WTC11 (cell line): ENCODE measurements at regions not wholly inside any gene's neighbourhood (a gene's known extent, or its start where the extent isn't known, plus 50 kb on each side); places are given as distances from the start of the nearest gene placed in this dataset.

ENCODE experiments used
- ATAC-seq: fragments of 200-7000 bp; cut with Tn5 transposase; 2 replicates; pipeline ENCODE4 v1.10.0; 2021; ENCODE audit warnings: mild to moderate bottlenecking, moderate library complexity
- CTCF ChIA-PET: fragments of 300-600 bp; sonication (Branson Sonifier 250); formaldehyde crosslinking; loops from one replicate; lab custom pipeline; 2021; ENCODE audit warnings: antibody characterized with exemption; lab: Charles Lee
- POLR2A ChIA-PET: fragments of 350-600 bp; sonication (Branson Sonifier 250); formaldehyde crosslinking; loops from one replicate; lab custom pipeline; 2021; ENCODE audit warnings: antibody characterized with exemption; lab: Charles Lee
- DNase-seq: peaks from one replicate; pipeline ENCODE4 v3.0.0; 2021; ENCODE audit warnings: low spot score
- H3K27ac Mint-ChIP-seq: 2 replicates; pipeline ENCODE4 v1.8.0; 2021; ENCODE audit warnings: mixed read lengths
- H3K27me3 Mint-ChIP-seq: 2 replicates; pipeline ENCODE4 v1.8.0; 2021; ENCODE audit warnings: low read depth, mild to moderate bottlenecking, moderate library complexity, mixed read lengths
- H3K36me3 Mint-ChIP-seq: 2 replicates; pipeline ENCODE4 v1.8.0; 2021; ENCODE audit warnings: mixed read lengths
- H3K4me1 Mint-ChIP-seq: 2 replicates; pipeline ENCODE4 v1.8.0; 2022; ENCODE audit warnings: mixed read lengths
- H3K4me3 Mint-ChIP-seq: 2 replicates; pipeline ENCODE4 v1.8.0; 2021; ENCODE audit warnings: mild to moderate bottlenecking, moderate library complexity, mixed read lengths
- H3K9me3 Mint-ChIP-seq: 2 replicates; pipeline ENCODE4 v1.8.0; 2021; ENCODE audit warnings: mixed read lengths
- CDX4 ChIP-seq: fragments of 250-450 bp; sonication (Bioruptor Pico); IDR thresholded peaks from 2 replicates; pipeline ENCODE4 v1.9.0; 2021; ENCODE audit warnings: moderate library complexity, mild to moderate bottlenecking, inconsistent platforms, borderline replicate concordance
- E2F1 ChIP-seq: sonication (generic); formaldehyde crosslinking; IDR thresholded peaks from 2 replicates; pipeline ENCODE4 v1.8.0; 2022; ENCODE audit warnings: mild to moderate bottlenecking, missing genetic modification reagents
- FOXK1 ChIP-seq: sonication (generic); formaldehyde crosslinking; IDR thresholded peaks from 2 replicates; pipeline ENCODE4 v1.8.0; 2022; ENCODE audit warnings: mild to moderate bottlenecking, moderate library complexity, missing genetic modification reagents
- FOXP1 ChIP-seq: sonication (generic); formaldehyde crosslinking; IDR thresholded peaks from 2 replicates; pipeline ENCODE4 v1.8.0; 2022; ENCODE audit warnings: missing genetic modification reagents, mild to moderate bottlenecking, moderate library complexity, borderline replicate concordance
- GRHL2 ChIP-seq: fragments of 250-450 bp; sonication (Bioruptor Pico); IDR thresholded peaks from 2 replicates; pipeline ENCODE4 v1.8.0; 2022; ENCODE audit warnings: mild to moderate bottlenecking, moderate library complexity; ENCODE audit not compliant: insufficient replicate concordance, severe bottlenecking
- GTF2I ChIP-seq: fragments of 250-450 bp; sonication (Bioruptor Pico); conservative IDR thresholded peaks from 2 replicates; pipeline ENCODE4 v1.4.0; 2021; ENCODE audit warnings: mild to moderate bottlenecking
- MXD4 ChIP-seq: fragments of 250-450 bp; sonication (Bioruptor Pico); IDR thresholded peaks from 2 replicates; pipeline ENCODE4 v1.8.0; 2021; ENCODE audit warnings: mild to moderate bottlenecking, moderate library complexity, borderline replicate concordance
- OVOL2 ChIP-seq: fragments of 250-450 bp; sonication (Bioruptor Pico); IDR thresholded peaks from 2 replicates; pipeline ENCODE4 v1.9.0; 2021; ENCODE audit warnings: mild to moderate bottlenecking, borderline replicate concordance
- ZBTB43 ChIP-seq: sonication (generic); formaldehyde crosslinking; IDR thresholded peaks from 2 replicates; pipeline ENCODE4 v1.8.1; 2023; ENCODE audit warnings: mild to moderate bottlenecking, missing genetic modification reagents
- ZNF263 ChIP-seq: sonication (generic); formaldehyde crosslinking; IDR thresholded peaks from 2 replicates; pipeline ENCODE4 v1.8.1; 2022; ENCODE audit warnings: low read depth, mild to moderate bottlenecking, moderate library complexity, missing genetic modification reagents
- ZNF317 ChIP-seq: sonication (generic); formaldehyde crosslinking; IDR thresholded peaks from 2 replicates; pipeline ENCODE4 v1.8.1; 2023; ENCODE audit warnings: low read depth, mild to moderate bottlenecking, moderate library complexity, missing genetic modification reagents, borderline replicate concordance
- ZNF423 ChIP-seq: fragments of 250-450 bp; sonication (Bioruptor Pico); IDR thresholded peaks from 2 replicates; pipeline ENCODE4 v2.1.2; 2022; ENCODE audit warnings: mild to moderate bottlenecking, moderate library complexity
- ZNF512 ChIP-seq: sonication (generic); formaldehyde crosslinking; IDR thresholded peaks from 2 replicates; pipeline ENCODE4 v1.8.1; 2022; ENCODE audit warnings: missing genetic modification reagents, borderline replicate concordance
- TF ChIP-seq, protein P1 (sequence below): sonication (generic); formaldehyde crosslinking; IDR thresholded peaks from 2 replicates; pipeline ENCODE4 v1.8.0; 2022; ENCODE audit warnings: mild to moderate bottlenecking, missing genetic modification reagents
- TF ChIP-seq, protein P2 (sequence below): sonication (generic); formaldehyde crosslinking; IDR thresholded peaks from 2 replicates; pipeline ENCODE4 v1.8.1; 2023; ENCODE audit warnings: mild to moderate bottlenecking, missing genetic modification reagents, moderate library complexity
- TF ChIP-seq, protein P3 (sequence below): sonication (generic); formaldehyde crosslinking; IDR thresholded peaks from 2 replicates; pipeline ENCODE4 v1.8.1; 2022; ENCODE audit warnings: low read depth, mild to moderate bottlenecking, moderate library complexity, missing genetic modification reagents, borderline replicate concordance
- TF ChIP-seq, protein P4 (sequence below): sonication (generic); formaldehyde crosslinking; IDR thresholded peaks from 2 replicates; pipeline ENCODE4 v1.8.0; 2023; ENCODE audit warnings: mild to moderate bottlenecking, missing genetic modification reagents

DNA sequence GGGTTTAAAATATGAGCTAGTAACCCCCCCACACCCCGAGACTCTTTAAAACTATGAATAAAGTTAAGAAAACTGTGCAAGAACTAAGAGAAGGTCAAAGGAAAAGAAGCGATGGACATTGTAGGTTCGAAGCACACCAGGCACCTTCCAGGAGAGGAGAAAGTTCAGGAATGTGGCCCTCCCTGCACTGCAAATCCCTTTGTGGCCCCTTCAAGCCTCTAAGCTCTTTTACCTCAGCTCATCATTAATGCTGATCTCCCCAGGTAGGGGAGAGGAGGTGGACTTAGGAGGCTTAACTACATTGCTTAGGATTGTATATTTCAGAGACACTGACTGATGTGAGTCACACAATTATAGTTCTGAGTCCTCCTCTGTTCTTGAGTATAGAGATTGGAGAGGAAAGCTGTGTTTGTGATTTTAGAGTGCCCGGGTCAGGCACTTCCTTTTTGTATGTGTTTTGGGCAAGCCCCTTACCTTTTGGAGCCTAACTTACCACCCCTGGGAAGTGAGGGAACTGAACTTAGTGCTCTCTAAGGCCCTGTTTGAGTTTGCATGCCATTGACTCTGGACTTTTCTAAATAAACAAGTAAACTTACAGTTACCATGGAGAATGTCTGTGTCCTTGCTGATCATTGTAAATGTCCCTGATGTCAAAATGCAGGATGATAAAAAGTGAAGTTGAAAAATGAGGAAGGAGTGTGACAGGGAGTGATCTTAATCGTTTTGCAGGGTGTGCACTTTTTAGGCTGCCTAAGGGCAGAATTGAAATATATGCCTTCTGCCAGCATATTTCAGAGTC, 140.8 kb upstream of the ZEB2 start (continued):
- TF ChIP-seq, protein P1, sequence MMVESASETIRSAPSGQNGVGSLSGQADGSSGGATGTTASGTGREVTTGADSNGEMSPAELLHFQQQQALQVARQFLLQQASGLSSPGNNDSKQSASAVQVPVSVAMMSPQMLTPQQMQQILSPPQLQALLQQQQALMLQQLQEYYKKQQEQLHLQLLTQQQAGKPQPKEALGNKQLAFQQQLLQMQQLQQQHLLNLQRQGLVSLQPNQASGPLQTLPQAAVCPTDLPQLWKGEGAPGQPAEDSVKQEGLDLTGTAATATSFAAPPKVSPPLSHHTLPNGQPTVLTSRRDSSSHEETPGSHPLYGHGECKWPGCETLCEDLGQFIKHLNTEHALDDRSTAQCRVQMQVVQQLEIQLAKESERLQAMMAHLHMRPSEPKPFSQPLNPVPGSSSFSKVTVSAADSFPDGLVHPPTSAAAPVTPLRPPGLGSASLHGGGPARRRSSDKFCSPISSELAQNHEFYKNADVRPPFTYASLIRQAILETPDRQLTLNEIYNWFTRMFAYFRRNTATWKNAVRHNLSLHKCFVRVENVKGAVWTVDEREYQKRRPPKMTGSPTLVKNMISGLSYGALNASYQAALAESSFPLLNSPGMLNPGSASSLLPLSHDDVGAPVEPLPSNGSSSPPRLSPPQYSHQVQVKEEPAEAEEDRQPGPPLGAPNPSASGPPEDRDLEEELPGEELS (CRISPR knock-in tag): no peak
- no peak for TF ChIP-seq GRHL2

DNA sequence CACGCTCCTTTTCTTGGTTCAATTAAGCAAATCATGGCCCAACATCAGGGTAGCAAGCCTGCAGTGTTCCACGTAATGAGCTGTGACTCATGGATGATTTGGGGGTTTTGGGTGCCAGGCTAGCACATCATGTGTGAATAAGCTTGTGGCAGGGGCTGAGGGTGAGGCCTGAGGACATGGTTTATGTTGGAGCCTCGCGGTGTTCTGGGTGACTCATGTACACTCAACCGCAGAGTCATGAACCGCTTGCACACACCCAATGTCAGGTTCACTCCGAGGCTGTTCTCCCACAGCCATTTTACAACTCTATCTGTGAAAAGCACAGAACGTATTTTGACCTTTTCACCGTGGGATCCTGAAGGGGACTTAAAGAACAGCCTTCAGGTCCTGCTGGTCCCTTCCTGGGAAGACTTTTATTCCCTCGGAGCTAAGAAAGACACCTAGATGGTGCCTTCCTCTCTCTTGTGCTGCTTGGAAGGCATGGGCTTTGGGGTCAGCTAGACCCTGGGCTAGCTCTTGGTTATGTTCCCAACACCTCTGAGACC, 139.9 kb upstream of the ZEB2 start:
- H3K9me3 Mint-ChIP-seq: no peaks in the 10 kb centered on the region
- POLR2A ChIA-PET: interaction anchor here (0.7 kb wide), 1 partner anchor 11 kb away, joined by 3 read pairs; no protein-coding TSS in a partner anchor
- no peak overlapping the region for H3K27ac Mint-ChIP-seq
- no peak for DNase-seq
- H3K4me3 Mint-ChIP-seq: no peak overlapping the region
- no peaks in the 10 kb centered on the region for H3K27me3 Mint-ChIP-seq
- CTCF ChIA-PET: no interaction called here
- H3K4me1 Mint-ChIP-seq: peaks cover 16% of the 10 kb centered on the region
- TF ChIP-seq ZNF423 (CRISPR knock-in tag) (no peak), ZNF512 (CRISPR knock-in tag) (no peak), ZNF317 (CRISPR knock-in tag) (no peak), ZNF263 (CRISPR knock-in tag) (no peak), ZBTB43 (no peak), FOXK1 (CRISPR knock-in tag) (no peak), CDX4 (CRISPR knock-in tag) (no peak), GTF2I (no peak), E2F1 (no peak), MXD4 (CRISPR knock-in tag) (no peak), OVOL2 (CRISPR knock-in tag) (no peak), FOXP1 (CRISPR knock-in tag) (no peak)
- TF ChIP-seq, protein P2, sequence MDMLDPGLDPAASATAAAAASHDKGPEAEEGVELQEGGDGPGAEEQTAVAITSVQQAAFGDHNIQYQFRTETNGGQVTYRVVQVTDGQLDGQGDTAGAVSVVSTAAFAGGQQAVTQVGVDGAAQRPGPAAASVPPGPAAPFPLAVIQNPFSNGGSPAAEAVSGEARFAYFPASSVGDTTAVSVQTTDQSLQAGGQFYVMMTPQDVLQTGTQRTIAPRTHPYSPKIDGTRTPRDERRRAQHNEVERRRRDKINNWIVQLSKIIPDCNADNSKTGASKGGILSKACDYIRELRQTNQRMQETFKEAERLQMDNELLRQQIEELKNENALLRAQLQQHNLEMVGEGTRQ (CRISPR knock-in tag): no peak
- TF ChIP-seq, protein P3, sequence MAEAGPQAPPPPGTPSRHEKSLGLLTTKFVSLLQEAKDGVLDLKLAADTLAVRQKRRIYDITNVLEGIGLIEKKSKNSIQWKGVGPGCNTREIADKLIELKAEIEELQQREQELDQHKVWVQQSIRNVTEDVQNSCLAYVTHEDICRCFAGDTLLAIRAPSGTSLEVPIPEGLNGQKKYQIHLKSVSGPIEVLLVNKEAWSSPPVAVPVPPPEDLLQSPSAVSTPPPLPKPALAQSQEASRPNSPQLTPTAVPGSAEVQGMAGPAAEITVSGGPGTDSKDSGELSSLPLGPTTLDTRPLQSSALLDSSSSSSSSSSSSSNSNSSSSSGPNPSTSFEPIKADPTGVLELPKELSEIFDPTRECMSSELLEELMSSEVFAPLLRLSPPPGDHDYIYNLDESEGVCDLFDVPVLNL (CRISPR knock-in tag): no peak
- TF ChIP-seq, protein P4, sequence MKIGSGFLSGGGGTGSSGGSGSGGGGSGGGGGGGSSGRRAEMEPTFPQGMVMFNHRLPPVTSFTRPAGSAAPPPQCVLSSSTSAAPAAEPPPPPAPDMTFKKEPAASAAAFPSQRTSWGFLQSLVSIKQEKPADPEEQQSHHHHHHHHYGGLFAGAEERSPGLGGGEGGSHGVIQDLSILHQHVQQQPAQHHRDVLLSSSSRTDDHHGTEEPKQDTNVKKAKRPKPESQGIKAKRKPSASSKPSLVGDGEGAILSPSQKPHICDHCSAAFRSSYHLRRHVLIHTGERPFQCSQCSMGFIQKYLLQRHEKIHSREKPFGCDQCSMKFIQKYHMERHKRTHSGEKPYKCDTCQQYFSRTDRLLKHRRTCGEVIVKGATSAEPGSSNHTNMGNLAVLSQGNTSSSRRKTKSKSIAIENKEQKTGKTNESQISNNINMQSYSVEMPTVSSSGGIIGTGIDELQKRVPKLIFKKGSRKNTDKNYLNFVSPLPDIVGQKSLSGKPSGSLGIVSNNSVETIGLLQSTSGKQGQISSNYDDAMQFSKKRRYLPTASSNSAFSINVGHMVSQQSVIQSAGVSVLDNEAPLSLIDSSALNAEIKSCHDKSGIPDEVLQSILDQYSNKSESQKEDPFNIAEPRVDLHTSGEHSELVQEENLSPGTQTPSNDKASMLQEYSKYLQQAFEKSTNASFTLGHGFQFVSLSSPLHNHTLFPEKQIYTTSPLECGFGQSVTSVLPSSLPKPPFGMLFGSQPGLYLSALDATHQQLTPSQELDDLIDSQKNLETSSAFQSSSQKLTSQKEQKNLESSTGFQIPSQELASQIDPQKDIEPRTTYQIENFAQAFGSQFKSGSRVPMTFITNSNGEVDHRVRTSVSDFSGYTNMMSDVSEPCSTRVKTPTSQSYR: no peak
- ATAC-seq: no peak
- H3K36me3 Mint-ChIP-seq: no peaks in the 10 kb centered on the region
